GM21528 (cell line): ENCODE measurements at regions not wholly inside any gene's neighbourhood (a gene's known extent, or its start where the extent isn't known, plus 50 kb on each side); places are given as distances from the start of the nearest gene placed in this dataset.
"Not testable (repeated sequence)": the region's sequence is repeated elsewhere in the genome, so short reads cannot be mapped to it uniquely, and the experiment has no call there.

Experiments
- ATAC-seq: cut with Tn5 transposase; IDR thresholded peaks from one replicate; pipeline ENCODE4 v1.9.1; 2021; ENCODE audit warnings: mild to moderate bottlenecking, moderate library complexity; ENCODE audit not compliant: unreplicated experiment, low FRiP score

DNA sequence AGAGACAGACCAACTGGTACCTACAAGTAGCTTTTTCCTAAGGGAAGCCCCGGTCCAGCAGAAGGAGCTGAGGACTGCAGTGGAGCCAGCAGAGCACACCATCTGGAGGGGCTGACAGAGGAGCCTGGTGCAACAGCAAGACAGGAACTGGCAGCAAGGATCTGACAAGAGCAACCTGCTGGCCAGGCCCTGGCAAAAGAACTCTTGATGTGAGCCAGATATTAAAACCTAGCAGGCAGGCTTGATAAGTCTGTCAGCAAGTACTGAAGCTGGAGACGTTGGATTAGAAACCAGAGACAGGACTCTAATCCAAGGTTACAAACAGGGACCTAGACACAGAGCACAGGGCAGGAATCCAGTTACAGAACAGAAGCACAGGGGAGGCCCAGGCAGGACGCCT lies 260.7 kb upstream of the MGAT5 start:
- no peak for ATAC-seq

DNA sequence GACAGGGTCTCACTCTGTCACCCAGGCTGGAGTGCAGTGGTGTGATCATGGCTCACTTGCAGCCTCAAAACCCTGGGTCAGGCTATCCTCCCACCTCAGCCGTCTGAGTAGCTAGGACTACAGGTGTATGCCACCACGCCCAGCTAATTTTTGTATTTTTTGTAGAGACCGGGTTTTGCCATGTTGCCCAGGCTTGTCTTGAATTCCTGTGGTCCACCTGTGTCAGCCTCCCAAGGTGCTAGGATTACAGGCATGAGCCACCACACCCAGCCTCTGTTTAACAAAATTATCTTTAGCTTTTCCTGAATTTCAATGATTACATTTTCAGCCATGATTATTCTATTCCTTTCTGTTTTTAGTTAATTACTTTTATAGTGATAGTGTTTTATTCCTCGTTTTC lies 255.1 kb upstream of the MGAT5 start:
- ATAC-seq: not testable (repeated sequence)

DNA sequence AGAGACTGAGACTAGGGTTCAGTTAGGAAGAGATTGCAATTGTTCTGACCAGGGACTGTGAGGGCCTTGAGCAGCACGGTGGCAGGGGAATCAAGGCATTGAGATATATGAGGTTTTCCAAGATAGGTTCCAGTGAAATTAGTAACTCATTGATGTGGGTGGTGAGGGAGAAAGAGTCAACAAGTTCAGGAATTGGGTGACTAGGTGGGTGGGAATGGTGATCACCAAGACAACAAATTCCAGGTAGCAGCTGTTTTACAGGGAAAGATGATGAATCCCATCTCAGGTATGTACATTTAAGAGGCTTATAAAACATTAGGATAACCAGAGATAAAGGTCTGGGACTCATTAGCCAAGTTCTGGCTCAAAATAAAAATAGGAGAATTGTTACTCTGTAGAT lies 251.5 kb upstream of the MGAT5 start:
- ATAC-seq: no peak

DNA sequence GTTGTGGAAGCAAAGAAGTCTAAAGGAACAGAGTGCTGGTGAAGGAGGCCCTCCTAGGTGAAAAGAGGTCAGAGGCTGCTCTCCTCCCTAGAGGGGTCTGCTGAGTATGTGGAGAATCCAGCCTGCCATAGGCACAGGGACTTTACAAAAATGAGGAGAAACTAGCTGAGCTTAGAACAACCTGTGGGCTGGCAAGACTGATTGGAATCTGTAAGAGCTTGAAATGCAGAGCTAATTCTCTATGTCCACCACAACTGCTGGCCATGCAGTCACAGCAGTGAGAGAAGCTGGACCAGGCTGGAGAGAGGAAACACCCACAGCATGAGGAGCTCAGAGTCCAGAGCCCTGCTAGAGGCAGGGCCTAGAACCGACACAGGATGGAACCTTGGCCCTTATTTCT lies 251.0 kb upstream of the MGAT5 start:
- no peak for ATAC-seq

DNA sequence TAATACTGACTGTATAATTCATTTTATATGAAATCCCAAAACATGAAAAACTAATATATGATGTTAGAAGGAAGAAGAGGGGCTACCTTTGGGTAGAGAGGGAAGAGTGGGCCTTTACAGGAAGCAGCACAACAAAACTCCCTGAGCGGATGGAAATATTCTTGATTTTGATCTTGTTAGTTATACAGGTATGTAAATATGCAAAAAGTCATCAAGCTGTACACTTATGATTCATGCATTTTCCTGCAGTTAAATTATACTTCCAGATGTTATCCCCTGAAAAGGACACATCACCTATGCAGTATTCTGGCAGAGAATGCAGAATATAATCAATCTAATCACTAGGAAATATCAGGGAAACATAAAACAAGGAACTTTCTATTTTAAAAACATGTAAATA lies 249.4 kb upstream of the MGAT5 start:
- ATAC-seq: no peak

DNA sequence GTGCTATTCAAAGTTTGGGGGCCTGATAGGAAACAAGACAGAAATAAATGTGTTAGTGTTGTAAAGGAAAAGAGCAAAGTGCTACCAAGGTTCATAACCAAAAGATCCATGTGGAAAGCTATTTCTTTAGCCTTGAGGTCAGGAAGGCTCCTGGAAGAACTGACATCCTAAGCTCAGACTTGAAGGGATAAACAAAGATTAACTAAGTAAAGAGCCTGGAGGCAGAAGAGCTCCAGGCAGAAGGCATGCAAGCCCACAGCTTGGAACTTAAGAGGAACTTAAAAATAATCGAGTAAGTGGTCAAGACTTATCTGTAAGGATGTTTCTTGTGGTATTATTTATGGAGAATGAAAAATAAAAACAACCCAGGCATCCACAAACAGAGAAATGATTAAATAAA lies 245.0 kb upstream of the MGAT5 start:
- ATAC-seq: no peak

DNA sequence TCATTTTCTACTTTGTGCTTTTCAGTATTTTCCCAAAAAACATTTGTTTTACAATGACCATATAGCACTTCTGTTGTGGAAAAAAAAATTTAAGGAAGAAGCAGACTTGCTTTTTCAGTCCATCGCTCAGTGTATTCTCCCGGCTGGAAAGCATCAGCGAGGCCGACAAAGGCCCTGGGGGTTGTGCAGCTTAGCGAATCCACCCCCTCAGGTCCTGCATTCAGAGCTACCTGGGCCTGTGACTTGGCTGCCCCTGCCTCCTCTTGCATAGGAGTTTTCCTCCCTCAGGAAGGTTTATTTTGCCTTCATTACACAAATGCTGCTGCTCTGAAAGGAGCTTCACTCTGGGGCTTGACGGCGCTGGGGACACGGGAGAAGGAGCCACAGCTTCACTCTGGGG lies 244.4 kb upstream of the MGAT5 start:
- ATAC-seq: no peak

DNA sequence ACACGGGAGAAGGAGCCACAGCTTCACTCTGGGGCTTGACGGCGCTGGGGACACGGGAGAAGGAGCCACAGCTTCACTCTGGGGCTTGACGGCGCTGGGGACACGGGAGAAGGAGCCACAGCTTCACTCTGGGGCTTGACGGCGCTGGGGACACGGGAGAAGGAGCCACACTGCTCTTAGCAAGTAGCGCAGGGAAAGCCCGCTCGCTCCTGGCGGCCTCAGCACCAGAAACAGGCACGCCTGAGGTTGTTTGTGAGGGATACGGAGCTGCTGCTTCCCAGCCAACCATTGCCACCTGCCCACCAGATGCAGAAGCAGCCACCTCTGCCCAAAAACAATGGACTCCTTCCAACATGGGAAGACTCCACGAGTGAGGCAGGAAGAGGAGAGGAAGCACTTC lies 244.0 kb upstream of the MGAT5 start:
- ATAC-seq: not testable (repeated sequence)

DNA sequence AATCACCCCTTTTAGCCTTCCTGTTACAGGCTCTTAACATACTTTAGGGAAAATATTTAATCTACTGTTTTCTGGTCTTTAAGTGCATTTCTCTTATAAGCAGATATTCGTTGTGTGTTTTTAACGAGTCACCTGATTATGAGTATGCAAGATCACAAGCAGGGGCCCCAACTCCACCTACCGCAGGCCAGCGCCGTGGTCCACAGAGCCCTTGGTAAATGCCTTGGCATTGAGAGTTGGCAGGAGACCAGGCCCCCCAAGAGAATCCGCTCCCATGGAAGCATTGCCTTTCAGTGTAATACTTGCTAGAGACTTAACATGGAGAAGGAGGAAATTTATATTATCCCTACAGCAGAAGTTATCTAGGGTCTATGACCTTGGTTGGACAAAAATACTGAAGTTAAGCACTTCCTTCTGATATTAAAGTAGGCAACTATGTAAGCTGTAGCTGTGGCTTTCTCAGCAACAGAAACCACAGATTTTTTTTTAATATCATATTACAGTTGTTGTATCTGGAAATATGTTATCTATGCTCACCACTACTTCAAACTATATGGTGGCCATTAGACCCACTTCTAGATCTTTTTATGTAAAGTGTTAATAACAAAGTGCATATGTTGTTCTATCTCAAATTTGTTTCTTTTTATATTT lies 241.8 kb upstream of the MGAT5 start:
- ATAC-seq: no peak

DNA sequence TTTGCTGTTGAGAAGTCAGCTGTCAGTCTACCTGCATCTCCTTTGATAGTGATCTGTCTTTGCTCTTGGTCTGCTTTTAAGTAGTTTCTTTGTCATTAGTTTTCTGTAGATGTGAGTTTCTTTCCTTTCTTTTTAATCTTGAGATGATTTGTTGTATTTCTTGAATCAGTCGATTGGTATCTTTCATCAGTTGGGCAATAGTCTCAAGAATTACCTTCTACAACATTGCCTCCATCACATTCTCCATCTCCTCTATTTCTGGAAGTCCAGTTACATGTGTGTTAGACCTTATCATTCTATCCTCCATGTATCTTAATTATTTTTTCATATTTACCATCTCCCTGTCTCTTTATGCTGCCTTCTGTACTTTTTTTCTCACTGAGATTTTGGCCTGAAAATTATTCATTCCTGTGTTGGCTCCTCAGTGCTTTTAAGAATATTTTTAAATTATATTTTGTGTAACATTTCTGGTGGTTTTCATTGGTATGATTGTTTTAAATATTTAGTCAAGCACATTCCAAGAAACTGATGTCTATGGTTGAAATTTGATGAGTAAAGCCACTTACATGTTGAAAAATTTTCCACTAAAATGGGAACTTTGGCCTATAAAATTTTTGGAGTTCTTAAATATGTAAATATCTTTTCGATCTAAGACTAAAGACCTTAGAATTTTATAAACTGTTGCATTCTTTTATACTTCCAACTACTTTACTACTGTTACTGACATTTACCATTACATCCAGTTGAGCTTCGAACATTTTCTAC lies 239.5 kb upstream of the MGAT5 start:
- ATAC-seq: no peak

DNA sequence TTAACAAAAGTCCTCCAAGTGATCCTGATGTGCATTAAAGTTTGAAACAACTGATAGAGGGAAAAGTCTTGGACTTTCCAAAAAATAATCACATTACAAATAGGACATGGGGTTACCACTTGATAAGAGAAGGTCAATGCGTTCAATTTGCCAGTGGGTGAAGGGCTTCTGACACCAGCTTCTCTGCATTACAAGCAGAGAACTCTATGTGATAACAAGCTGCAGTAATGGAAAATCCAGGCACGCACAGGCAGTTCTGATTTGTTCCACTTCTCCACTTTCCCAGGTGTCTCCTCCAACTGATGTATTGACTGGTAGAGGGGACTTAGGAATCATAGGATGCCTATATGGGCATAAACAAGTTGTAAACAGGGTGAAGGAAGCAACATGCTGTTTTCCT lies 234.0 kb upstream of the MGAT5 start:
- no peak for ATAC-seq

DNA sequence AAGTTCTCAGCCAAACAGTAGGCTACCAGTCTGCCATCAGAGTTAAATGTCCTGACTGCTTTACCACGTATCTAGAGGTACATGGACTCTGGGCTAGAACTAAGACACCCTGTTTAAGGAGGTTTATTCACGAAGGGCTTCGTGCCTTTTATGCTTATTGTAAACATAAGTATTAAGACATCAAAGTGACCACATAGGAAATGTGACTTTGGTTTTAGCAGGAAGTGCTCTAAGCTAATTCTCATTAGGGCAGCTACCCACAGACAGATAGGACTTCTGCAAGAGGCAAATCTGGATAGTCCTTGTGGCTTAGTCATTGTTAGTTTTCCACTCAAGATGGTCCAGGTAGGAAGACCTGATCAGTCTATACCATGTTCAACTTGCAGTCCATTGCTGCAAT lies 233.3 kb upstream of the MGAT5 start:
- ATAC-seq: peak; percentile 45

DNA sequence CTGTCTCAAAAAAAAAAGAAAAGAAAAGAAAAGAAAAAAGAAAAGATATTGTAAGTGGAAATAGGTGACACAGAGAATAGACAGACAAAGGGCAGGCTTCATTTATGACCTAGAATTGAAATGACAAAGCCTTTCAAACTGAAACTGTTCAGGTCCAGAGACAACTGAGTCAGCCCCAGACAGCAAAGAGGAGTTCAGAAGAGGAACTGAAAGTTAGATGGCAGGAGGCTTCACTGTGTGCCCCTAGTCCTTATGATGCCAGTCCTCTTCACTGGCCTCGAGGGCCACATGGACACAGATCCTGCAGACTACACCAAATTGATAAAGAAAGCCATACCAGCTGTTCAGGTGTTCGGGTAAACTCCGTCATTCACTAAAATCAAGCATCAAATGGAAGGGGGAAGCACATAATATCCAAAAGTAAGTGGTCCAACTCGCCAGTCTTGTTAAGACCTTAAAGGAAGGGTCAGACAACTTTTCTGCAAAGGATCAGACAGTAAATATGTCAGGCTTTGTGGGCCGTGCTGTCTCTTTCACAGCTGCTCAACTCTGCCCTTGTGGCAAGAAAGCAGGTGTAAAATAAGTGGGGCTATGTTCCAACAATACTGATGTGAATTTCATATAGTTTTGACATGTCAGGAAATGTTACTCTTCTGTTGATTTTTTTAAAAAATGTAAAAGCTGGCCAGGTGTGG lies 231.9 kb upstream of the MGAT5 start:
- ATAC-seq: peak; percentile 95

DNA sequence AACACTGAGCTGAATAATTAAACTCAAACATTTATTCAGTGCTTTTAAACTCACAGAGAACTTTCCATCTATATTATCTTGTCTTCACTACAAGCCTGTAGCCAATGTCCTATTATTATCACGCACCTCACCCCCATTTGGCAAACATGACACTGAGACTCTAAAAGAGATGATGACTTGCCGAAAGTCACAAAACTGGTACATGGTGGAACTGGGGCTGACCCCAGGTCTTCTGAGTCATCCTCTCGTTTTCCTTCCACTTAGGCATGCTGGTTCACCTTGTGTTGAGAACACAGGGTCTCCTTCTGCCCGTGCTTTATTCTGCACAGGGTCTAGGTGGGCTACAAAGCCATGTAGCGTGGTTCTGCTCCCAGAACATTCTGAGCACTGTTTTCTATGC lies 230.0 kb upstream of the MGAT5 start:
- no peak for ATAC-seq

DNA sequence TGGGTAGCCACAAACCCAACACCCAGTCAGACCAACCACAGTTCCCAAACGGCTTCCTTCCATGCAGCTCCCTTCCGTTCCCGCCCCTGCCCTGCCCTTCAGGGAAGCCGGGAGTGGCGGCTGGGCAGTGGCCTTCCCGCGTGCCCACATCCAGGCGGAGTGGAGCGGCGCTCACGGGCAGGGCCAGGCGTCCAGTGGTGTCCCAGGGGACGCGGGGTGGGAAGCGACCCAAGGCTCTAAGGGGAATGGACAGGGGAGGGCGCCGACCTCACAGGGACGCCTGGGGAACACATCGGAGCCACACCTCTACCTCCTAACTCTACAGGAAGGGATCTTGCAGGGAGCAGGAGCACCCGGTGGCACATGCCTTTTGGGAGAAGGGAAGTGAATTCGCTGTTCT lies 225.9 kb upstream of the MGAT5 start:
- no peak for ATAC-seq

DNA sequence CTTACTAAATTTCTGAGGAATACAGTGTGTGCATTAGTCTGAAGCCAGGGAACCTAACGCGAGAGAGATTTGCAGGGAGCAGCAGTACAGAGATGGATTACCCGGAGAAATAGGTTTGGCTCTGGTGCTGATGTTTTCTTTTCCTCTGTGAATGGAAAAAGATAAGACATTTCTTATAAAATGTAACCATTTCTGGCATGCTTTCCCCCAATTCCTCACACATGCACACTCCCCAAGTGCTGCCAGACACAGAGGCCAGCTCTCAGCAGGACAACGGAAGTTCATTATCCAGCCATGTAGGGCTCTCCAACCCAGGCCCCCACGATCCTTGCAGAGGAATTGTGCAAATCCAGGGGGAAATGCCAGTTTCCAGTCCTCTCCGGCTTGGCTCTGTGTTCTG lies 224.5 kb upstream of the MGAT5 start:
- ATAC-seq: no peak

DNA sequence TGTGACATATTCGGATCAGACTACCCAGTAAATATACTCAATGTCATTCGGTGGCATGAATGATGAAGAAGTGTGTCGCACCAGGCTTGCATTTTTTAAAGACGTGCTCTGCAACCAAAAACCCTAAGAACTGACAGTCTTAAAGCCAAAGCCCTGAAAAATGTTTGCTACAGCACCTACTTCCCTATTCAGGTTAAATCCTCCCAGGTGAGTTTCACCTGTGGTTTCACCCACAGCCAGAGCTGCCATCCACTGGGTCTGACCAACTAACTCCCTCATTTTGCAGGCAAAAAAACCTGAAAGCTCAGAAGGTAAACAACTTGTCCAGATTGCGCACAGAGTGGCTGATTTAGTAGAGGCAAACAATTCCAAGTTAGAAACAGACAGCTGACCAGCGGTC lies 222.3 kb upstream of the MGAT5 start:
- no peak for ATAC-seq

DNA sequence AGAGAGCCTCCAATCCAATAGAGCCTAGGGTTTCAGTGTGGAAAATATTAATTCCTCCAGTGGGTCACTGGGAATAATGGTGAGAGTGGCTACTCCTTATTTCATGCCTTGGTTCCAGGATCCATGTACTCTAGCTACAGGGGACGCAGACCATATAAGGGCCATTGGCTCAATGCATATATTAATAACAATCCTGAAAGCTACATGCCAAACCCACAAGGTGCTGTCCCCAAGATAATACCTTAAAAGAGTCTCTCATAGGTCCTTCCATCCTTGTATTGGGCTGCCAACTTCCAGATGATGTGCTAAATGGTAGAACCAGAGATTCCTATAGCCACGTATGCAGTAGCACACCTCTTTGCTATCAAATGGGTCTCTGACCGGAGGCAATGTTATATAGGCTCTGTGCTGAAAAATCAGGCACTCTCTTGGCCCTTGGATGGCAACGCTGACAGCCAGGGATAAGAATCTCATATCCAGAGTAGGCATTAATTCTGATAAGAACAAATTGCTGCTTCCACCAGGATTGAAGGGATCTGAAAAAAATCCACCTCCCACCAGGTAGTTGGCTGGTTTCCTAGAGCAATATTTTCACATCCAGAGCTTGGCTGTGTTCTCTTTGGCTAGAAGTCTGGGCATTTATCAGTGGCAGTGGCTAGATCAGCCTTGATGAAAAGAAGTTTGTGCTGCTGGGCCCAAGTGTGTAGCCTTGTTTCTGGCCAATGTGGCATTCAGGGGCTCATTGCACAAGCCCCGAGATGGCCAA lies 218.1 kb upstream of the MGAT5 start:
- no peak for ATAC-seq

DNA sequence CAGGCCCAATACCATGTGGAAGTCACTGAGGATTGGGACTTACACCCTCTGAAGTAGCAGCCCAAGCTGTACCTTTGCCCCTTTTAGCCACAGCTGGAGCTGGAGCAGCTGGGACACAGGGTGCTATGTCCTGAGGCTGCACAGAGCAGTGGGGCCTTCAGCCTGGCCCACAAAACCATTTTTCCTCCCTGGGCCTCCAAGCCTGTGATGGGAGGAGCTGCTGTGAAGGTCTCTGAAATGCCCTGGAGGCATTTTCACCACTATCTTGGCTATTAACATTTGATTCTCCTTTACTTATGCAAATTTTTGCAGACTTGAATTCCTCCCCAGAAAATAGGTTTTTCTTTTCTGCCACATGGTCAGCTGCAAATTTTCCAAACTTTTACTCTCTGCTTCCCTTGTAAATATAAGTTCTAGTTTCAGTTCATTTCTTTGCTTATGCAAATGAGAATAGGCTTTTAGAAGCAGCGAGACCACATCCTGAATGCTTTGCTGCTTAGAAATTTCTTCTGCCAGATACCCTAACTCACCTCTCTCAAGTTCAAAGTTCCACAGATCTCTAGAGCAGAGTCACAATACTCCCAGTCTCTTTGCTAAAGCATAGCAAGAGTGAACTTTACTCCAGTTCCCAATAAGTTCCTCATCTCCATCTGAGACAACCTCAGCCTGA lies 213.8 kb upstream of the MGAT5 start:
- peak; percentile 64 for ATAC-seq

DNA sequence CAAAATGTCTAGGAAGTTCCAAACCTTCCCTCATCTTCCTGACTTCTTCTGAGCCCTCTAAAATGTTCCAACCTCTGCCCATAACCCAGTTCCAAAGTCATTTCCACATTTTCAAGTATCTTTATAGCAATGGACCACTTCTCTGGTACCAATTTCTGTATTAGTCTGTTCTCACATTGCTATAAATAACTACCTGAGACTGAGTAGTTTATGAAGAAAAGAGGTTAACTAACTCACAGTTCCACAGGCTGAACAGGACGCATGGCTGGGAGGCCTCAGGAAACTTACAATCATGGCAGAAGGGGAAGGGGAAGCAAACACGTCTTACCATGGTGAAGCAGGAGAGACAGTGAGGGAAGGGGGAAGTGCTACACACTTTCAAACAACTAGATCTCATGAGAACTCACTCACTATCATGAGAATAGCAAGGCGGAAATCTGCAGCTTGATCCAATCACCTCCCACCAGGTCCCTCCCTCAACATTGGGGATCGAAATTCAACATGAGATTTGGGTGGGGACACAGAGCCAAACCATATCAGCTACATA lies 213.2 kb upstream of the MGAT5 start:
- ATAC-seq: peak; percentile 41
